HCT116 (cell line): ENCODE measurements at regions not wholly inside any gene's neighbourhood (a gene's known extent, or its start where the extent isn't known, plus 50 kb on each side); places are given as distances from the start of the nearest gene placed in this dataset.

Experiments used
- ATAC-seq: fragments of 200-7000 bp; cut with Tn5 transposase; 2 replicates; pipeline ENCODE4 v1.9.1; 2020; ENCODE audit warnings: mild to moderate bottlenecking, moderate library complexity
- BruUV-seq: library from RNA; stranded (reverse); fragments of 400-500 nt; replicated peaks from 2 replicates; lab custom pipeline; 2021; lab: Mats Ljungman, UMichigan
- CTCF ChIA-PET: fragments of 300-600 bp; sonication (Branson Sonifier 250); formaldehyde crosslinking; loops from one replicate; lab custom pipeline; 2021; ENCODE audit warnings: antibody characterized with exemption; lab: Charles Lee
- POLR2A ChIA-PET: fragments of 300-600, 350-600 bp; sonication (Branson Sonifier 250); formaldehyde crosslinking; loops from one replicate; lab custom pipeline; 2021; ENCODE audit warnings: antibody characterized with exemption; lab: Charles Lee
- RAD21 ChIA-PET, 2 experiments: fragments of 300-600 bp; sonication (Branson Sonifier 250); formaldehyde crosslinking; loops; one replicate each; lab custom pipeline; 2023; ENCODE audit warnings: low total read pairs in 2 of 2; ENCODE audit not compliant: uncharacterized antibody in 2 of 2, unreplicated experiment in 2 of 2, low non-redundant PET in 1 of 2; lab: Charles Lee
- DNase-seq: peaks from one replicate; pipeline ENCODE4 v3.0.0-alpha.2; 2010; ENCODE audit warnings: low read depth, low spot score
- H2AFZ ChIP-seq: fragments of 200-600 bp; shearing (Covaris generic), sonication (generic); 2 replicates; pipeline ENCODE4 v1.6.1; 2017; ENCODE audit warnings: low read depth, mixed run types, mixed read lengths, antibody characterized with exemption, low read length; ENCODE audit not compliant: poor library complexity, severe bottlenecking
- H3K27ac ChIP-seq: 2 replicates; pipeline ENCODE4 v1.5.1; 2012; ENCODE audit warnings: low read depth, low read length
- H3K27me3 ChIP-seq: fragments of 200-600 bp; sonication (generic); 2 replicates; pipeline ENCODE4 v1.6.1; 2016; ENCODE audit warnings: mixed run types, low read length, mixed read lengths; ENCODE audit not compliant: insufficient read depth
- H3K36me3 ChIP-seq, 2 experiments: fragments of 200-500 bp in 1 of 2; fragments of 200-600 bp in 1 of 2; sonication (Bioruptor generic) in 1 of 2; sonication (generic) in 1 of 2; 2 replicates each; pipeline versions ENCODE4 v1.5.1 to v1.6.1; 2014 to 2016; ENCODE audit warnings: low read length in 2 of 2, inconsistent platforms in 1 of 2, mixed read lengths in 1 of 2, mixed run types in 1 of 2; ENCODE audit not compliant: insufficient read depth in 2 of 2, control insufficient read depth in 1 of 2
- H3K4me1 ChIP-seq, 2 experiments: fragments of 200-600 bp in 1 of 2; sonication (generic) in 1 of 2; 2 replicates each; pipeline versions ENCODE4 v1.5.1 to v1.6.1; 2012 to 2017; ENCODE audit warnings: low read length in 2 of 2, inconsistent platforms in 1 of 2, mild to moderate bottlenecking in 1 of 2, mixed read lengths in 1 of 2, mixed run types in 1 of 2, moderate library complexity in 1 of 2; ENCODE audit not compliant: insufficient read depth in 2 of 2, control insufficient read depth in 1 of 2
- H3K4me2 ChIP-seq: fragments of 200-600 bp; sonication (generic); 2 replicates; pipeline ENCODE4 v1.6.1; 2017; ENCODE audit warnings: mixed run types, low read length, mixed read lengths
- H3K4me3 ChIP-seq, 2 experiments: fragments of 200-600 bp in 1 of 2; sonication (generic) in 1 of 2; replicated peaks in 1 of 2; 2 replicates each; pipeline ENCODE4 v1.5.1; 2011 to 2016; ENCODE audit warnings: low read length in 2 of 2, control low read depth in 1 of 2, low read depth in 1 of 2, mild to moderate bottlenecking in 1 of 2, mixed read lengths in 1 of 2, mixed run types in 1 of 2
- H3K79me2 ChIP-seq: fragments of 200-600 bp; sonication (generic); 2 replicates; pipeline ENCODE4 v1.6.1; 2017; ENCODE audit warnings: mild to moderate bottlenecking, mixed run types, low read length, moderate library complexity, mixed read lengths; ENCODE audit not compliant: insufficient read depth
- H3K9ac ChIP-seq: fragments of 200-600 bp; sonication (generic); 2 replicates; pipeline ENCODE4 v1.6.1; 2016; ENCODE audit warnings: low read length, mixed read lengths
- H3K9me2 ChIP-seq: fragments of 200-600 bp; sonication (generic), shearing (Covaris generic); 2 replicates; pipeline ENCODE4 v1.6.1; 2017; ENCODE audit warnings: mixed run types, mild to moderate bottlenecking, moderate library complexity; ENCODE audit not compliant: insufficient read depth
- H3K9me3 ChIP-seq, 2 experiments: fragments of 200-500 bp in 1 of 2; fragments of 200-600 bp in 1 of 2; sonication (Bioruptor generic) in 1 of 2; sonication (generic) in 1 of 2; 2 replicates each; pipeline ENCODE4 v1.6.1; 2014 to 2017; ENCODE audit warnings: low read length in 2 of 2, mixed read lengths in 2 of 2, inconsistent platforms in 1 of 2, low read depth in 1 of 2, mild to moderate bottlenecking in 1 of 2, mixed run types in 1 of 2, moderate library complexity in 1 of 2; ENCODE audit not compliant: control insufficient read depth in 1 of 2, insufficient read depth in 1 of 2
- H4K20me1 ChIP-seq: fragments of 200-600 bp; sonication (generic), shearing (Covaris generic); 2 replicates; pipeline ENCODE4 v1.6.1; 2017; ENCODE audit warnings: mixed run types, mild to moderate bottlenecking, moderate library complexity; ENCODE audit not compliant: insufficient read depth
- EGR1 ChIP-seq: IDR thresholded peaks from 2 replicates; pipeline ENCODE4 v1.6.1; 2012; ENCODE audit warnings: low read depth
- ELF1 ChIP-seq: IDR thresholded peaks from 2 replicates; pipeline ENCODE4 v1.6.1; 2012; ENCODE audit warnings: low read depth, borderline replicate concordance
- EZH2phosphoT487 ChIP-seq: fragments of 200-600 bp; IDR thresholded peaks from 2 replicates; pipeline ENCODE4 v1.6.1; 2018; ENCODE audit warnings: antibody characterized with exemption, borderline replicate concordance
- JUND ChIP-seq: IDR thresholded peaks from 2 replicates; pipeline ENCODE4 v1.6.1; 2012
- POLR2A ChIP-seq: IDR thresholded peaks from 2 replicates; pipeline ENCODE4 v1.7.0; 2011; ENCODE audit warnings: borderline replicate concordance; ENCODE audit not compliant: insufficient read depth, insufficient read length; ENCODE audit errors: extremely low read depth
- POLR2AphosphoS5 ChIP-seq: IDR thresholded peaks from 2 replicates; pipeline ENCODE4 v1.6.1; 2011; ENCODE audit warnings: mild to moderate bottlenecking, low read depth, low read length, moderate library complexity
- RAD21 ChIP-seq: IDR thresholded peaks from 2 replicates; pipeline ENCODE4 v1.6.1; 2012; ENCODE audit warnings: low read depth, mild to moderate bottlenecking
- SIN3A ChIP-seq: IDR thresholded peaks from 2 replicates; pipeline ENCODE4 v1.6.1; 2012; ENCODE audit warnings: low read depth
- SP1 ChIP-seq: IDR thresholded peaks from 2 replicates; pipeline ENCODE4 v1.6.1; 2012; ENCODE audit warnings: low read depth
- SRF ChIP-seq: IDR thresholded peaks from 2 replicates; pipeline ENCODE4 v1.6.1; 2012; ENCODE audit warnings: low read depth
- TCF7L2 ChIP-seq: IDR thresholded peaks from 2 replicates; pipeline ENCODE4 v1.7.0; 2011; ENCODE audit warnings: borderline replicate concordance, inconsistent platforms; ENCODE audit not compliant: insufficient read depth, insufficient read length; ENCODE audit errors: extremely low read depth
- YY1 ChIP-seq: IDR thresholded peaks from 2 replicates; pipeline ENCODE4 v1.6.1; 2011; ENCODE audit warnings: low read length, low read depth, moderate library complexity, mild to moderate bottlenecking; ENCODE audit not compliant: insufficient replicate concordance; ENCODE audit errors: extremely low read depth
- ZNF274 ChIP-seq: fragments of 200-500 bp; sonication (Bioruptor generic); IDR thresholded peaks from 2 replicates; pipeline ENCODE4 v1.6.1; 2014; ENCODE audit warnings: mild to moderate bottlenecking, low read depth, low read length, inconsistent platforms
- intact Hi-C: fragments of 100-400 bp; cut with micrococcal nuclease; formaldehyde crosslinking; loops from 2 replicates; pipeline ENCODE4 v1.10.0; 2022
- TF ChIP-seq, protein P1 (sequence below): IDR thresholded peaks from 2 replicates; pipeline ENCODE4 v1.6.1; 2012
- TF ChIP-seq, protein P2 (sequence below): IDR thresholded peaks from 2 replicates; pipeline ENCODE4 v1.6.1; 2012; ENCODE audit warnings: low read depth

DNA sequence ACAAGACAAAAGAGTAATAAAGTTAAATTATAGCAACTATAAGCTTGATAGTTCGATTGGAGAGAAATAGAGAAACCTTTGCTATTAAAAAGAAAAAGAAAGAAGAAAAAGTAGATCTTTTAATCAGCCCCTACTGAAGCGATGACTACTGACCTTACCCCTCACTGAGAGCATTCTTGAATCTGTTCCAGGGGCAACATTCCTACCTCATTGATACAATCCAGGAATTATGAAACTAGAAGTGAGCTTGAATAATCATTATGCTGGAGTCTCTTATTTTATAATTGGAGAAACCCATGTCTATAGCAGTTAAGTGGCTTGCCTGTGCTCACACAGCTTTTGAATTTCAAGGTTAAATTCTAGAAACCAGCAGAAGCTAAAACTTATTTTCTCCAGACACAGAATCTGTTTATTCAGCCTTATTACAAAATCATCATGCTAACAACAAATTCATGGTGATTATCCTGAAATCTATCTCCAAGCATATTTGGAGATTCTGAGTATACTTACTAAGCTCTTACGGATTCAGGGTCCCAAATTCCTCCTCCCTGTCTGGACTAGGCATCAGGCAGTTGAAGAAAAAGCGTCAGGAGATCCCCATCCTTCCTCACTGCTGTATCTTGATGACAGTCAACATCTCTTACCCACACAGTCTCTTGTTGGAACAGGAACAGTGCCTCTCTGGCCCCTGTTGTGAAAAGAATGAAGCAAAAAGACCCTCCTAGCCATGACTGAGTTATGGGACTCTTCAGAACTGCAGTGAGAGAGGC, 547.6 kb upstream of the WWC1 start:
- Histone ChIP-seq H3K4me2 (no peak overlapping the region), H3K9me3 (no peaks in the 10 kb centered on the region), H3K36me3 (no peaks in the 10 kb centered on the region), H3K9me2 (no peaks in the 10 kb centered on the region), H3K9ac (no peak overlapping the region), H3K27me3 (peaks cover 70% of the 10 kb centered on the region), H4K20me1 (no peaks in the 10 kb centered on the region), H3K79me2 (no peaks in the 10 kb centered on the region), H3K4me1 (no peaks in the 10 kb centered on the region), H2AFZ (no peak overlapping the region), H3K27ac (no peak overlapping the region), H3K4me3 (no peak overlapping the region)
- ChIA-PET RAD21 (no interaction called here), CTCF (no interaction called here), POLR2A (no interaction called here)
- ATAC-seq, result no peak
- intact Hi-C loops, result loop anchor here (2.0 kb wide), 1 partner anchor 35 kb away; no protein-coding TSS in a partner anchor
- BruUV-seq, result no TSS peak
- no peak for DNase-seq
- TF ChIP-seq SRF (no peak), RAD21 (no peak), POLR2AphosphoS5 (no peak), JUND (no peak), SP1 (no peak), ELF1 (no peak), EZH2phosphoT487 (no peak), POLR2A (no peak), TCF7L2 (no peak), YY1 (no peak), EGR1 (no peak), ZNF274 (no peak), SIN3A (no peak)
- TF ChIP-seq, protein P1, sequence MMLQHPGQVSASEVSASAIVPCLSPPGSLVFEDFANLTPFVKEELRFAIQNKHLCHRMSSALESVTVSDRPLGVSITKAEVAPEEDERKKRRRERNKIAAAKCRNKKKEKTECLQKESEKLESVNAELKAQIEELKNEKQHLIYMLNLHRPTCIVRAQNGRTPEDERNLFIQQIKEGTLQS, result no peak
- TF ChIP-seq, protein P2, sequence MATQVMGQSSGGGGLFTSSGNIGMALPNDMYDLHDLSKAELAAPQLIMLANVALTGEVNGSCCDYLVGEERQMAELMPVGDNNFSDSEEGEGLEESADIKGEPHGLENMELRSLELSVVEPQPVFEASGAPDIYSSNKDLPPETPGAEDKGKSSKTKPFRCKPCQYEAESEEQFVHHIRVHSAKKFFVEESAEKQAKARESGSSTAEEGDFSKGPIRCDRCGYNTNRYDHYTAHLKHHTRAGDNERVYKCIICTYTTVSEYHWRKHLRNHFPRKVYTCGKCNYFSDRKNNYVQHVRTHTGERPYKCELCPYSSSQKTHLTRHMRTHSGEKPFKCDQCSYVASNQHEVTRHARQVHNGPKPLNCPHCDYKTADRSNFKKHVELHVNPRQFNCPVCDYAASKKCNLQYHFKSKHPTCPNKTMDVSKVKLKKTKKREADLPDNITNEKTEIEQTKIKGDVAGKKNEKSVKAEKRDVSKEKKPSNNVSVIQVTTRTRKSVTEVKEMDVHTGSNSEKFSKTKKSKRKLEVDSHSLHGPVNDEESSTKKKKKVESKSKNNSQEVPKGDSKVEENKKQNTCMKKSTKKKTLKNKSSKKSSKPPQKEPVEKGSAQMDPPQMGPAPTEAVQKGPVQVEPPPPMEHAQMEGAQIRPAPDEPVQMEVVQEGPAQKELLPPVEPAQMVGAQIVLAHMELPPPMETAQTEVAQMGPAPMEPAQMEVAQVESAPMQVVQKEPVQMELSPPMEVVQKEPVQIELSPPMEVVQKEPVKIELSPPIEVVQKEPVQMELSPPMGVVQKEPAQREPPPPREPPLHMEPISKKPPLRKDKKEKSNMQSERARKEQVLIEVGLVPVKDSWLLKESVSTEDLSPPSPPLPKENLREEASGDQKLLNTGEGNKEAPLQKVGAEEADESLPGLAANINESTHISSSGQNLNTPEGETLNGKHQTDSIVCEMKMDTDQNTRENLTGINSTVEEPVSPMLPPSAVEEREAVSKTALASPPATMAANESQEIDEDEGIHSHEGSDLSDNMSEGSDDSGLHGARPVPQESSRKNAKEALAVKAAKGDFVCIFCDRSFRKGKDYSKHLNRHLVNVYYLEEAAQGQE, result no peak
